ENCODE measurements at regions not wholly inside any gene's neighbourhood (a gene's known extent, or its start where the extent isn't known, plus 50 kb on each side); places are given as distances from the start of the nearest gene placed in this dataset.

DNA sequence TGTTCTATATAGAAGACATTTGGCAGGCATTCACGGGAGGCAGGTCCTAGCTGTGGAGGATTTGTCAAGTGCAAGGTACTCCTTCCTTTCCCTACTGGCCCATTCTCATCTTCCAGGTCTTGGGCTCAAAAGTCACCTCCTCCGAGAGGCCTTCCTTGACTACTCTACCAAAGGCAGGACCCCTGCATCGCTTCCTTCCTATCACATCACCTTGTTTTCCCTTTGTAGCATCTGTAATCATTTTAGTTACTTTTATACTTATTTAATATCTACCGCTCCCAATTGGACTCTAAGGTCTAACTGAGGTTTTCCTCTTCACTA, 296.8 kb upstream of the KAZN start:
- no peak for DNase-seq (ENCODE audit: low read depth in 2 of 2)

DNA sequence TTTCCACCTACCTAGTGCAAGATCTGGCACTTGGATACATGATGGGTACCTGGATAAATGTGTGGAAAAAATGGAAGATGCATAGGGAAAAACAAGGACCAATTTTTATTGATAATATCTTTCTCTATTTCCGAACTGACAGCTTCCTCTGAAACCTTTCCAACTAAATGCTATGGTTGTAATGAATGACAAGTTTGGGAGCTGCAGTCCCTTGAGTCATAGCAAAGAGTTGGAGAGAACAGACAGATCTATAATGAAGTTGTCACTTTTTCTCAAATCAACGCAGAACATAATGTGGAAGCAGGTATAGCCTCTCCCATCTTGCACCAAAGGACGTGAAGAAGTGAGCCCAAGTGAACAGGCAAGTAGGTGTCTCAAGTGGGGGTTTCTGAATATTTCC, 296.5 kb upstream of the KAZN start:
- DNase-seq (ENCODE audit: low read depth in 2 of 2) = no peak

DNA sequence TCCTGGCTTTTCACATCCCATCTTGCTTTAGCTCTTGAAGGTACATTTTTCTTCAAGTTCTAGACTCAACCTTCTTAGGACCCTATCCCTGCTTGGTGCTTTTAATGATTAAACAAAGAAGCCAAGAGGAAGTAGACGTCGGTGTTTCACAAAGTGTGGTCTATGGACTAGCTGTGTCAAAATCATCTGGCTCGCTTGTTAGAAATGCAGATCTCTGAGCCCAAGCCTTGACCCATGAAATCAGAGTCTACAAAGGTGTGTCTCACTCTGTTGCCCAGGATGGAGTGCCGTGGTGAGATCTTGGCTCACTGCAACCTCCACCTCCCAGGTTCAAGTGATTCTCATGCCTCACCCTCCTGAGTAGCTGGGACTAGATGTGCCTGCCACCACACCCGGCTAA, 295.5 kb upstream of the KAZN start:
- DNase-seq (ENCODE audit: low read depth in 2 of 2) = no peak

DNA sequence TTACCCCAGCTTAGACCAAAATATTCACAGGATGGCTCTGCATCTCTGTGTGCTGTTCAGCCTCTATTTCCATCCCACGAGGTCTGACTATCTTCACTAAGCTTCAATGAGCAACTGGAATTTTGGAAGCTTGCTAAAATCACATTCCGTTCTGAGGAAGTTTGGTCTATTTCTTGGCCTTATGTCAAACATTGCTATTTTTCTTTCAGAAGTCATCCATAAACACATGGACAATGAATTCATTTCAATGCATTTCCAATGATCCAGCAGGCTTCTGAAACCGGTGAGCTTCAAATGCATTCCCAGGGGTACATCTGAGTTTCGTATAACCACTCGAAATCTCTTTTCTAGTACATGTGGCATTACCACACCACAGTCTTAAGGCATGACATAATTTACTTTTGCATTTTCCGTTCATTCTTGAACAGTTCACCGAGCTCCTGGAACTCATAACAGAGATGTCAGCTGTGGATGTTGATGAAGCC, 294.1 kb upstream of the KAZN start:
- DNase-seq (ENCODE audit: low read depth in 2 of 2) = no peak

DNA sequence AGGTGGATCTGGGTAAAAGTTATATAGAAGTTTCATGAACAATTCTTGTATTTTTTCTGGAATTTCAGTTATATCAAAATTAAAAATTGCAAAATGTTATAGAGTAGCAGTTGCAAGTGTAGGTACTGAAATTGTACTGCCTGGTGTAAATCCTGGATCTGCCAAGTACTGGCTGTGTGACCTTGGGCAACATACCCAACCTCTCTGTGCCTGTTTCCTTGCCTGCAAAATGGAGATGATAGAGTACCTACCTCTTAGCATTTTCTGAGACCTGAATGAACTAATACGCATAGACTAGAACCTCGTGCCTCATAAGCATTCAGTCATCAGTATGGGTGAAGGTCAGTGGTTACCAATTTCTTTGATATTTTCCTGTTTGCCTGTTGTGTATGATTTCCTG, 290.0 kb upstream of the KAZN start:
- DNase-seq (ENCODE audit: low read depth in 2 of 2) = no peak

DNA sequence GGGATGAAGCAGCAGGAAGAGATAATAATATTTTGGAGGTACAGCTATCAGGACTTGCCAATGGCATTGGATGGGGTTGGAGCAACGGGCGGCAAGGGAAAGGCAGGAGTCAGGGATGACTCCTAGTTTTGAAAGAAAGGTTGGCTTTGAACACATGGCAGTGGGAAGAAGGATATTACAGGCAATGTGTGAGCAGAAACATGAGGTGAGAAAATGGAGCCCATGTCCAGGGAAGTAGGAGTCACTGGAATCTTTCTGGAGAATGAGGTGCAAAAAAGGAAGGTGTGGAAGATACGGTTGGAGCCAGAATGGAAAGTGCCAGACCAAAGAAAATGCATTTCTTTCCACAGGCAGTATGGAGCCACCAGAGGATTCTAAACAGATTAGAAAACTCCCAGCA, 288.5 kb upstream of the KAZN start:
- no peak for DNase-seq (ENCODE audit: low read depth in 2 of 2)

DNA sequence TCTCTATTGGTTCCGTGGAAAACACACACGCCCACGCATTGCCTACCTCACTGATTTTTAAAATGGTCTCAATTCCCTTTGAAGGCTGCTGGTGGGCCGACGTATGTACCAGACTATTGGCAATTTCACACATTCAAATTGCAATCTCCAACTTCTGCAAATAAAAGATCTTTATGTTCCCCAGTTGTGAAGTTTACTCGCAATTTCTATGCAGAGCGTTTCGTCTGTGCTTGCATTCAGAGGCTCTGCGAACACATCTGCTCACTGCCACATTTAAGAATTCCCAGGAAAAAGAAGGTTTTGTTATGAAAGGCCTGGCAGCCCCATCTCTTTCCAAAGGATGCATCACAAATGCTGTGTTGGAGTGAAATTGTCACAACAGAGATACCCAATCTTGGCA, 288.0 kb upstream of the KAZN start:
- no peak for DNase-seq (ENCODE audit: low read depth in 2 of 2)

DNA sequence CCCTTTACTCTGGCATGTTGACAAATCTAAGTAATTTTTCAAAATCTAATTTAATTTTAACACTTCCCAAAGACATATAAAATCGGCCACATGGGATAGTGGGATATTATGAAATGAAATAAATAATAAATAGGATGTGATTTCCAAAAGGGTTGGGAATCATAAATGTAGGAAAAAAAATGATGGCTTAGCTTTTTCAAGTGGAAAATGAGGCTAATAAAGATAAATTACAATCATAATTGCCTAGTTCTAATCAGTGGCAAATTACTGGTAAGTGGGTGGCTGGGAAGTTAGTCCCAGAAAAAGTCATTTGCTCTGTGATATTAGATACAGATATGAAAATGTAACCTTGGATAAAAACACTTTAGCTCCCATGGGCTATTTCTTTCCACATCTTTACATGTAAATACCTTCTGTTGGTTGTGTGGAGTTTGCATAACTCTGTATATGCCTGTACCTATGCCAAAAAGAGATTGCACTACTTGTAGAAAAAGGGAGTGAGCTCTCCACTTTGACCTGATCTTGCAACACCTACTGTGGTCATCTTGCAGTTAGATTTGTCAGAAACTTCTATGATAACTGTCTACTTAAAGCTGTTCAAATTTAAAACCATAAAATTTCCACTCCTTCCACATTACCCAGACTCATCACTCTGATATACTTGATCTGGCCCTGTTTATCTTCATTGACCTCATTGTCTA, 284.6 kb upstream of the KAZN start:
- DNase-seq (ENCODE audit: low read depth in 2 of 2) = no peak

DNA sequence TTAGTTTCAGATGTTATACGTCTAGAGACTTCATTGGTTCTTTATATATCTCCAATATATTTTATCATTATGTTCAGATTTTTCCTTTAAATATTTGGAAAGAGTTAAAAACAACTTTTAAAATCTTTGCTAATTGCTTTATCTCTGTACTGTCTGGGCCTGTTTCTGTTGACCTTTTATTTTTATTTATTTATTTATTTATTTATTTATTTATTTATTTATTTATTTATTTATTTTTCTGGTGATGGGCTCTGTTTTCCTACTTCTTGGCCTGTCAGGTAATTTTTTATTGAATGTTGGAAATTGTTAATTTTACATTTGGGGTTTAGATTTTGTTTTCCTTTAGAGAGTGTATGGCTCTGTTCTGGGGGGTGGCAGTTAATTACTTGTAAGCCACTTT, 279.7 kb upstream of the KAZN start:
- DNase-seq (ENCODE audit: low read depth in 2 of 2) = no peak

DNA sequence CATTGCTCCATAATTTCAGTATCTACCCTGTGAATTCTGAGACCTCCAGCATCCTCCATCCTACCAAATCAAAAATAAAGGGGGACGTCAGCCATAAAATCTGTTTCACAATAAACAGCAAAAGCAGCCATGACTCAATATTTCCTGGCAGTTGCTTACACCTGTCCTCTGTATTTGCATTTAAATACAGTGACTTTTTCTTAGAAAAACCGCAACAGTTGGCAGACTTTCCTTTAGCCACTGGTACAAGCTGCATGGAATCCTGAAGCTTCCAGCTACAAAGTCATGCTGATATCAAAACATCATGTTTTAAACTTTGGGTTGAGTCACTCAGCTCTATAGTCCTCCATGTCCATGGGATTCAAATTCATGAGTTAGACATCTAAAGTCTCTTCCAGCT, 278.0 kb upstream of the KAZN start:
- DNase-seq (ENCODE audit: low read depth in 2 of 2) = no peak

DNA sequence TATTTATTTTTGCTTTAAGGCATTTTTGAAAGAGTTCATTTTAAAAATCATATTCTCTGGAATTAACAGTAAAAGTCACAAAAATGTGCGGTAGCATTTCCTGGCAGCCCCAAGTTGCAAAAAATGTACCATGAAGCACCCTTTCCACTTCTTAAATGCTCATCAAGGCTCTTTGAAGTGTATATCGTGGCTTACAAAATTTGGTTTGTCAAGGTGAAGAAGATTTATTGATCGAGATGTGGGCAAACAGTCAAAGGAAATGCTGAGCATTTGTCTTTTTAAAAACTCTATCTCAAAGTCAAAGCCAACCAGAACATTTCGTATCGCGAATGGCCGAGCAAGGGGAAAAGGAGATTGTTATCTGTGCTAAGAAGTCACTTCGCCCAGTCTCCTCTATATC, 277.5 kb upstream of the KAZN start:
- DNase-seq (ENCODE audit: low read depth in 2 of 2) = no peak

DNA sequence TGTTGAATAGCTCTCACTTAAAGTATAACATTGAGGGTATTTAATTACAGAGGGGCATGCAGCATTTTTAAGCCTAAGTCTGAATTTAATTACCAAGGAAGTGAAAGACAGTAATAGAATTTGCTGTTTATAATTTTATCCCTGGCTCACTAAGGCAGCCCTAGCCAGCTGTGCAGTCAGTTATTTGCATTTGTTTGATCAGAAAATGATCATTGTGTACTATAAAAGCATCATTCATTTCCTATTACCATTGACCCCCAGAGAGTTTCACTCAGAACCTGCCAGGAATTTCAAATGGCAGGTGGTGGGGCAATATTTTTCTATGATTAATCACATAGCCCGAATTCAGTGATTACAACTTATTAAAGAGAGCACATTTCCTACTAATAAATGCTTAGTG, 277.1 kb upstream of the KAZN start:
- no peak for DNase-seq (ENCODE audit: low read depth in 2 of 2)

DNA sequence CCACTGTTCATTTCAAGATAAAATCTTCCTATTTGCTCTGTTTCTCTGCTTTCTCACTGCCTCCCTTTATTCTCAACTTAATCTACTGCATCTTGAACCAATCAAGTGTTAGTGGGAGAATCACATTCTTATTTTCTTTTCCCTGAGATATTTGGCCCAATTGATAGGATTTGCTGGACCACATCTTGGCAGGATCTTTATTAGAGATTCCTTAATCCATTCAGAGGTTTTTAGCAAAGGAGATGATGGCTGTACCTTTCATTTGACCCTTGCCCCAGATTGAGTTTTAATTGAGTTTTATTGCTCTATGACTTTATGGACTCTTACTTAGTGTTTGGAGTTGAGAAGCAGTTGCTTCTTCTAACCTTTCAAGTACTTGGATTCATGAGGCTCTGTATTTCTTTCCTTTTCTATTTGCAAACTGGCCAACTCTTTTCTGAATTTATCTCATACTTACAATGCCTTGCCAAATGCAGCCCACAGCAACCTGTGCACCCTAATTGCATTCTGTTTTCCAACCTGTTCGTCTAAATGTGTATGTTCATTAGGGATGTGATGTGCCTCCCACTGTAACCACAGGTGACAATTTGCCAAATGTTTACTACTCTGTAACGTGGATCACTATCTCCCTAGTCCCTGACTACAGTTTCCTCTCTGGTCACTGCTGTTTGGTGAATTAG, 274.8 kb upstream of the KAZN start:
- no peak for DNase-seq (ENCODE audit: low read depth in 2 of 2)

DNA sequence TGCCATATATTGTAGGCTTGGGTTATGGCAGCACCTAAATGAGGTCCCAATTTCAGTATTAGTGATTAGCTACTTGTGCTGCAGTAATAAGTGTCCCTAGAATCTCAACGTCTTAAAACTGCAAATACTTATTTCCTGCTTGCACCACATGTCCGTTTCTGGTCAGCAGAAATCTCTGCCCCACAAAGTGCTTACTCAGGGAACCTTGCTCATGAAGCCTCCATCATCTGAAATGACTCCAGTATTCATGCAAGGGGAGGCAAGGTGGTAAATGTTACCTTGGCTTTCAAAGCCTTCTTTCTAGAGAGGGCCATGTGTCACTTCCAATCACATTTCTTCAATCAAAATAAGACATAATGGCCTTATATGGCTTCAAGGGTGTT, 274.2 kb upstream of the KAZN start:
- no peak for DNase-seq (ENCODE audit: low read depth in 2 of 2)

DNA sequence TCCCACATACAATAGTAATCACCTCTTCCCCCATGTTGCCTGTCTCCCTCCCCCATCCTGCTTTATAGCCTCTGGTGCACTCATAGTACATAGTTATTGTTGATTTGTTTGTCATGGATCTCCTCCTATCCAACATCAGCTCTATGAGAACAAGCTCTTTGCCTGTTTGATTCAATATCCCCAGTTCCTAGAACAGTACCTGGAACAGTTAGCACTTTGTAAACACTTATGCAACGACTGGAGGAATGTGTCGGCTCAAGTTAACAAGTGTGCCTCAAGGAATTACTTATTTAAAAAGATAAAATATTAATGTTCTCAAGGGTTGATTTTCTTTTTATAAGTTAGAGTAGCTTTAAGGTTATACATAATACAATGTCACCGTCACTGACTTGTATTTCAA, 271.6 kb upstream of the KAZN start:
- no peak for DNase-seq (ENCODE audit: low read depth in 2 of 2)

DNA sequence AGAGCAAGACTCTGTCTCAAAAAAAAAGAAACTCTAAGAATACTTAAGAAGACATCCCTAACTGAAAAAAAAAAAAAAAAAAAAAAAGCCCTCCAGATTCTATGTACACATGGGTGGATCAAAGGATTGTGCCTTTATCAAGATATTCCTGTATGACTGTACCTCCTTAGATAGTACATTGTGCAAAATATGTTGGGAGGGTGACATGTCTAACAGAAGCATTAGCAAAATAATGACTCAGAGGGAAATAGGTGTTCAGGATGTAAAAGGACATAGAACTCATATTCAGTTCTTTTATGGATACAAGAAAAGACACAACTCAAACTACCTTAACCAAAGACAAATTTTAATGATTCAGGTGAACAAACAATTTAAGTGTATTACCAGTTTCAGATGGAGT, 269.8 kb upstream of the KAZN start:
- DNase-seq (ENCODE audit: low read depth in 2 of 2) = no peak

DNA sequence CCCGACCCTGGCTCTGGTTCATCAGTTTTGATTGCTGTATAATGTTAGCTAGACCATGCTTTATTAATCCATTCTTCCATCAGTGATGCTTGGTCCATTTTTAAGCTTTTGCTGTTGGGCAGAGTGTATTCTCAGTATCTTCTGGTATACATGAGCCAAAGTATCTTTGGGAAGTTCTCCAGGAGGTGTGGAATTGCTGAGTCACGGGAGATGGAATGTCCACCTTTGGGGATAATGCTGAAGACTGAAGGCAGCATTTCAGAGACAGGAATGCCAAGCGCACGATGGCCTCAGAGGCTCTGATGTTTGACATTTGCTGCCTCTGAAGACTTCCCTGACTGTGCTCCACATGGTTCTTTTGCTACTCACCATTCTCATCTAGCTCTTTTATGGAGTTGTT, 266.3 kb upstream of the KAZN start:
- no peak for DNase-seq (ENCODE audit: low read depth in 2 of 2)

DNA sequence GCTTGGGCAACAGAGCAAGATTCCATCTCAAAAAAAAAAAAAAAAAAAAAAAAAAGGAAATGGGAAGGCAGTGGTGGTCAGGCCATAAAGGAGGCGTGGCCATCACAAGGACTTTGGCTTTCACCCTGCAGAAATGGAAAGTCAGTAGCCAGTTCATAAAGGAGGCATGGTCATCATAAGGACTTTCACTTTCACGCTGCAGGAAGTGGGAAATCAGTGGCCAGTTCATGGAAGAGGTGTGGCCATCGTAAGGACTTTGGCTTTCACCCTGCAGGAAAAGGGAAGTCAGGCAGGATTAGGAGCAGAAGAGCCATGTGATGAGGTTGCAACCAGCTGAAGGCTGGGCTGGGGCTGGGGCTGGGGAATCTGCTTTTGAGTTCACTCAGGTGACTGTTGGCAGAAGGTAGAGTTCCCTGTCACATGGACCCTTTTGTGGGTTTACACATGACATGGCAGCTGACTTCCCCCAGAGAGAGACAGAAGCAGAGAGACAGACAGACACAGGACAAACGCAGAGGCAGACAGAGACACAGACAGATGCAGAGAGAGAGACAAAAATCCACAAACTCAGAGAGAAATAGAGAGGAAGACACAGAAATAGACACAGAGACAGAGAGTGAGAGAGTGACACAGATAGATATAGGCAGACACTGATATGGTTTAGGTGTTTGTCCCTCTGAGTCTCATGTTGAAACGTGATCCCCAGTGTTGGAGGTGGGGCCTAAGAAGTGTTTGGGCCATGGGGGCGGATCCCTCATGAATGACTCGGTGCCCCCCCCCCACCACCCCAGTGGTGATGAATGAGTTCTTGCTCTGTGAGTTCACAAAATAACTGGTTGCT, 263.9 kb upstream of the KAZN start:
- DNase-seq (ENCODE audit: low read depth in 2 of 2) = no peak

DNA sequence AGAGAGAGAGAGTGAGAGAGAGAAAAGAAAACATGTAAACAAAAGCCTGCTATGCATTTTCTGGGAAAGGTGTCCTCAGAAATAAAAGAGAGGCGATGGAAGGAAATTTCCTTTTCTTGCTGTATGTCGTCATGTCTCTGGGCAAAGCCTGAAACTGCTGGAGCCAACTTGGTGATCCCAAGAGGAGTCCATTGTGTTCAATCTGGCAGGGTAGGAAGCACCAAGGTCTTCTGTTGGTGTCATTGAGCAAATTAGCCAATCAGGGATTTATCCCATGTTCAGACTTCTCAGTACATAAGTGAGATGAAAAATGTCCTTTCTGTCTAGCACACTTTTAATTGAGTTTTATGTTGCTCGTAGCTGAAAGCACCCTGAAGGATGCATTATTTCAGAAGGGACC, 260.0 kb upstream of the KAZN start:
- no peak for DNase-seq (ENCODE audit: low read depth in 2 of 2)

DNA sequence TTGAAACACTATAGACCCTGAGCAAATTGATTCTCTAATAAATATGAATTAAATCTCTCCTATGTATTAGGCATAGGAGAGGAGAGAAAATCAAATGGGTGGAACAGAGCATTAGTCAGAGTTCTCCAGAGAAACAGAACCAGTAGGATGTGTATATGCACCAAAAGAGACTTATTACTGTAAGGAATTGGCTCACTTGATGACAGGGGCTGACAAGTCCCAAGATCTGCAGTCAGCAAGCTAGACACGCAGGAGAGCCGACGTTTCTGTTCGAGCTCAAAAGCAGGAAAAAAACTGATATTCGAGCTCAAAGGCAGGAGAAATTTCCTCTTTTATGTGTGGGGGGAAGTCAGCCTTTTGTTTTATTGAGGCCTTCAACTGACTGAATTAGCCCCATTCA, 259.2 kb upstream of the KAZN start:
- no peak for DNase-seq (ENCODE audit: low read depth in 2 of 2)

DNA sequence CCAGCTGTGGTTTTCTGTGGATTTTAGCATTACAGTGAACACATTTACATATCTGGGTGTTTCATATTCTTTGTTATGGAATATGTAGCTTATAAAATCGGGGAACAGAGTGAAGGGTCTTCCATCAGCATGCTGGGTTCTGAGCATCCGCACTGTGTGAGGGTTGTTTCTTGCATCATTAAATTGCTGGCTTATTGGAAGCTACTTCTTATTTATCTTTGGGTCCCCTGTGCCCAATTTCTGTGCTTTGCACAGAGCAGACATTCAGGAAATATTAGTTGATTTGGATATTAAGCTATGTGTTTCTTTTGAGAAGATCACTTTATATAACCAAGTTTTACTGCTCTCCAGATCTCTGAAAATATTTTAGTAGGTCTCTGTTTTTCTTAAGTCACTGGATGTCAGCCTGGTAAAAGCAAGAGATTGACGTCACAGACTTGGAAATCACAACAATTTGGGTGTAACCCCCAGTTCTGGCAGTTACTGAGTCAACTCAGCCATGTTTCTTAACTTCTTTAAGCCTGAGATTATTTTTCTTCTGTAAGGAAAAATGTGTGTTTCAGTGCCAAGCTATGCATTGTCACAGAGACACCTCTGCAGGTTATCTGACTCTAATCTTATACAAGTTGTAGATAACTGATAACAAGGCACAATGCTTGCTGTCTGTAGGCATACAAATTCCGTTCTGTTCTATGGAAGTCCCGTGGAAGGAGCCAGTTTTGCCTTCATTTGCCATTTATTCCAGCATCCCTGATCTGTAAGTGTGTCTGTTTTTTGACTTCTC, 258.3 kb upstream of the KAZN start:
- DNase-seq (ENCODE audit: low read depth in 2 of 2) = no peak

DNA sequence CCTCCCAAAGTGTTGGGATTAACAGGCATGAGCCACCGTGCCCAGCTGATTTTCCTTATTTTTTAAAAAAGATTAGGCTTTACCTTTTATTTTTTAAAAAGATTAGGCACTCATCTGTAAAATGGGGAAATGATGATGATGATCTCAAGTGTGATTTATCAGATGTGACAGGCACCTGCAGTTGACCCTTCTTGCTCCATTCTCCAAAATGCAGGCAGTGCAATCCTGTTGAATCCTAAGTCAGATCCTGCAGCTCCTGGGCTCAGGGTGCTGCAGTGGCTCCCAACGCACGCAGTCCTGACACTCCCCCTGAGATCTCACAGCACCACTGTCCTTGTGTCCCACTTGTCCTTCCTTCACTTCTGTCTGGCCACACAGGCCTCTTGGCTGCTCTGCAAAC, 257.3 kb upstream of the KAZN start:
- no peak for DNase-seq (ENCODE audit: low read depth in 2 of 2)

All from dermis microvascular lymphatic vessel endothelial cell (primary cell).